ENCODE measurements at regions not wholly inside any gene's neighbourhood (a gene's known extent, or its start where the extent isn't known, plus 50 kb on each side); places are given as distances from the start of the nearest gene placed in this dataset.

DNA sequence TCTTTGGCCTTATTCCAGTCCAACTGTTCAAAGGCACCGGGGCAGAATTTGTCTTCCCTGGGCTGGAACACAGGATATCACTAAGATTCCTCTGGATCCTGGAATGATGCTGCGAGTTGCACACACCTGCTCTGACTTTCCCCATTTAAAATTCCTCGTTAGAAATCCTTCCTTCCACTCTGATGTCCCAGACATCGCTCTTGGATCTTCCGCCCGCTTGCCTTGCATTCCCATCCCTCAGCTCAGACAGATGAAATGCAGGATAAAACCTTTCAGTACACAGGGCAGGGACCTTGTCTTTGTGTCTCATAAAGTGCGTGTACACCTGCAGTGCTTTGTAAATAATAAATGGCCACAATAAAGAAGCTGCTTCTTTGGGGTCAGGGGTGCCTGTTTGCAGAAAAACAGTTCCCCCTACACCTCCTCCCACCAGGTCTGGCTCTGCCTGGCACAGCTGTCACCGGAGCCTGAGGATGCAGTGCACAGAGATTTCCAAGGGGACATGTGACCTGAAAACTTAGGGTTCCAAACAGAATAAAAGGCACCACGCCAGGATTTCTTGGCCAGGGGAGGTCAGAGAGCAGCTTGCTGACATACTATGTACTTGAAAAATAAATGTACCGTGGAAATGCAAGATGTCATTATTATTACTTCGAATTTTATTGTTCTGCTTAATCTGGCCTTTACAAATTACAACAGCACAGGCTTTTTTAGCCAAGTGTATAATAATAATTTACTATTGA, 62.9 kb upstream of the SYT6 start:
- no peaks in the 10 kb centered on the region for H3K9me3 Mint-ChIP-seq
- no peak overlapping the region for H3K4me3 Mint-ChIP-seq
- H3K4me1 Mint-ChIP-seq (ENCODE audit: low read depth): peaks cover 5% of the 10 kb centered on the region
- ATAC-seq: no peak
- H3K27me3 Mint-ChIP-seq (ENCODE audit: low read depth): peaks cover 2% of the 10 kb centered on the region
- no peaks in the 10 kb centered on the region for H3K36me3 Mint-ChIP-seq (ENCODE audit: insufficient read depth)
- no peak for DNase-seq

DNA sequence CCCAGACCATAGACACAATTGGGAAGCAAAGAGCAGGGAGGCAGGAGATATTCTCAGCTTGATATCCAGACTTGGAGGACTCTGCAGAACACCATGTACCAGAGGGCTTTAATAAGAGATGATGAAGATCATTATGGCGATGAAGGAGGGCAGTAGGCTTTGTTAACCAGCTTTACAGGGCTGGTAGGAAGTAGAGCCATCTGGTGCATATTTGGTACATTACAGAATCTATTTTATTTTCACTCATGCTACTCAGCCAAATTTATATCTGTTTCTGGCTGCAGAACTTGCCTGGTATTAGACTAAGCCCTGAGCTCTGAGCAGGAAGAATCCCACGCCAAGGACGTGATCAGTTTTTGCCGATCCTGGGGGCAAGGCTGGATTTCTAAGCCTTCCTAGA, 61.8 kb upstream of the SYT6 start:
- ATAC-seq (no peak), DNase-seq (no peak)
- Mint-ChIP-seq H3K9me3 (no peaks in the 10 kb centered on the region), H3K4me3 (no peak overlapping the region), H3K27me3 (ENCODE audit: low read depth) (peaks cover 5% of the 10 kb centered on the region), H3K4me1 (ENCODE audit: low read depth) (peaks cover 5% of the 10 kb centered on the region), H3K36me3 (ENCODE audit: insufficient read depth) (no peaks in the 10 kb centered on the region)

DNA sequence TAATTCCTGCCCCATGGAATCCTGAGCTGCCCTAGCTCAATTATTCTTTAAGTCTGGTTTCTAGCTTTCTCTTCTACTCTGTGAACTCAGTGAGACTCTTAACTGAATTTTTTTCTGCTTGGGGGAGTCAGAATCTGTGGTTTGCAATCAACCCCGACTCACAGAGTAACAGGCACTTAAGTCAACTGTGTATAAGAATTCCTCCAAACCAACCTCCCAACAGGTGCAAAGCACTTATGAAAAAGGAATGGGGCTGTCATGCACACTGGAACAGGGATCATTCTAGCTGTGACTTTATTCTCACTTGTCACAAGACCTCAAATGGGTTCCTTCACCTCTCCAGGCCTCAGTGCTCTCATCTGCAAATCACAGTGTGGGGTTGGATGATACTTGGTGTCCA, 60.3 kb upstream of the SYT6 start:
- DNase-seq (no peak), ATAC-seq (no peak)
- H3K4me3 Mint-ChIP-seq: no peak overlapping the region
- no peaks in the 10 kb centered on the region for H3K9me3 Mint-ChIP-seq
- peaks cover 15% of the 10 kb centered on the region for H3K27me3 Mint-ChIP-seq (ENCODE audit: low read depth)
- peaks cover 4% of the 10 kb centered on the region for H3K4me1 Mint-ChIP-seq (ENCODE audit: low read depth)
- no peaks in the 10 kb centered on the region for H3K36me3 Mint-ChIP-seq (ENCODE audit: insufficient read depth)

- no peaks in the 10 kb centered on the region for H3K9me3 Mint-ChIP-seq
- peaks cover 38% of the 10 kb centered on the region for H3K27me3 Mint-ChIP-seq (ENCODE audit: low read depth)
- ATAC-seq: no peak
- no peak for DNase-seq
- H3K4me1 Mint-ChIP-seq (ENCODE audit: low read depth): no peaks in the 10 kb centered on the region
- H3K4me3 Mint-ChIP-seq: no peak overlapping the region
- H3K36me3 Mint-ChIP-seq (ENCODE audit: insufficient read depth): no peaks in the 10 kb centered on the region
Measured at GRCh38 chr1:114209971-114210370, 56.3 kb upstream of the SYT6 start.

DNA sequence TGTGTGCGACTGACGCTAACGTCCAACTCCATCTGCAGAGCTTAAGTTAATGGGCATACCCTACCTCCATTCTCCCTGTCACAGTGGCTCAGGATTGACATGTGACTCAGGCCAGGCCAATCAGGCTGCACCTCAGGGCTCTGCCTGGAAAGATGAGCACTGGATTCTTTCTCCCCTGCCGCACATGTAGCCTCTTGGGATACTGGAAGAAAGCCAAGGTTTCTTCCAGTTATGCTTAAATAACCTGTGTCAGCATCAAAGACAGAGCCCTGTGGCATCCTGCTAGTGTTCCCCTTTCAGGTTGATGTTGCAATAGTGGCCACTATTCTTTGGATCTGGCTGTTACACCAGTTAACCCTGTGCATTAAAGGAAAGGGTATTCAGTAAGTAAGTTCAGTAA, 55.0 kb upstream of the SYT6 start:
- H3K27me3 Mint-ChIP-seq (ENCODE audit: low read depth): peaks cover 41% of the 10 kb centered on the region
- no peaks in the 10 kb centered on the region for H3K9me3 Mint-ChIP-seq
- no peak overlapping the region for H3K4me3 Mint-ChIP-seq
- no peaks in the 10 kb centered on the region for H3K36me3 Mint-ChIP-seq (ENCODE audit: insufficient read depth)
- H3K4me1 Mint-ChIP-seq (ENCODE audit: low read depth): no peaks in the 10 kb centered on the region
- ATAC-seq (no peak), DNase-seq (no peak)

DNA sequence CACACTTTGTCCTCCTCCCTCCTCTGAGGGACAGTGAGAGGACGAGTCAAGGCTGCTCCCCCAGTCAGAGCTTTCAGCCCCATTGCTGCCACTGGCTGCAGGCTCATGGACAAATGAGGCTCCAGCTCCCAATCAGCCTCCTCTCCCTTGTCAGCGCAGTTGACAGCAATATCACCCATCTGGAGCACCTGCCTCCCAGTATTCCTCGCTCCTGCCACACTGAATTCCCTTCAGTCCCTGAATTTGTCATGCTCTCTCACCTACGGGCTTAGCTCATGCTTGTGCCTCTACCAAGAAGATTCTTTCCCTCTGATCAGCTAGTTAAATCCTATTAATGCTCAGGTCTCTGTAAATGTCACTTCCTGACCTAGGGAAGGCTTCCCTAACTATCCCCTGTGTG, 54.4 kb upstream of the SYT6 start:
- Mint-ChIP-seq H3K9me3 (no peaks in the 10 kb centered on the region), H3K4me3 (no peak overlapping the region), H3K27me3 (ENCODE audit: low read depth) (peaks cover 41% of the 10 kb centered on the region), H3K36me3 (ENCODE audit: insufficient read depth) (no peaks in the 10 kb centered on the region), H3K4me1 (ENCODE audit: low read depth) (no peaks in the 10 kb centered on the region)
- DNase-seq (no peak), ATAC-seq (no peak)

GRCh38 chr1:114207635-114208034, 54.0 kb upstream of the SYT6 start:
- DNase-seq (no peak), ATAC-seq (no peak)
- Mint-ChIP-seq H3K9me3 (no peaks in the 10 kb centered on the region), H3K4me1 (ENCODE audit: low read depth) (no peaks in the 10 kb centered on the region), H3K4me3 (no peak overlapping the region), H3K36me3 (ENCODE audit: insufficient read depth) (no peaks in the 10 kb centered on the region), H3K27me3 (ENCODE audit: low read depth) (peaks cover 42% of the 10 kb centered on the region)

DNA sequence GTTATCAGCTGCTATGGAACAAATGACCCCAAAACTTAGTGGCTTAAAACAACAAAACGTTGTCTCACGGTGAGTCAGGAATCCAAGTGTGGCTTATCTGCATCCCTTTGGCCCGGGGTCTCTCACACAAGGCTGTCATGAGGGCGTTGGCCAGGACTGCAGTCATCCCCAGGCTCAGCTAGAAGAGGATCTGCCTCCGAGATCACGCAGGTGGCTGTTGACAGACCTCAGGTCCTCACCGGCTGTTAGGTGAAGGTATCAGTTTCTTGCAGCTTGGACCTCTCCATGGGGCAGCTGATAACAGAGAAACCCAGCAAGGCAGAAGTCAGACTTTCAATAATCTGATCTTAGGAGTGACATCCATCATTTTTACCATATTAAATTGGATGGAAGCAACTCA, 52.7 kb upstream of the SYT6 start:
- ATAC-seq: no peak
- H3K4me1 Mint-ChIP-seq (ENCODE audit: low read depth): no peaks in the 10 kb centered on the region
- H3K9me3 Mint-ChIP-seq: no peaks in the 10 kb centered on the region
- H3K36me3 Mint-ChIP-seq (ENCODE audit: insufficient read depth): no peaks in the 10 kb centered on the region
- no peak for DNase-seq
- peaks cover 48% of the 10 kb centered on the region for H3K27me3 Mint-ChIP-seq (ENCODE audit: low read depth)
- H3K4me3 Mint-ChIP-seq: no peak overlapping the region

GRCh38 chr1:114203595-114204128, 50.0 kb upstream of the SYT6 start:
- no peak for DNase-seq
- Mint-ChIP-seq H3K4me1 (ENCODE audit: low read depth) (no peaks in the 10 kb centered on the region), H3K36me3 (ENCODE audit: insufficient read depth) (no peaks in the 10 kb centered on the region), H3K27me3 (ENCODE audit: low read depth) (peaks cover 43% of the 10 kb centered on the region), H3K9me3 (no peaks in the 10 kb centered on the region), H3K4me3 (no peak overlapping the region)
- ATAC-seq: no peak
